ENCODE measurements at regions not wholly inside any gene's neighbourhood (a gene's known extent, or its start where the extent isn't known, plus 50 kb on each side); places are given as distances from the start of the nearest gene placed in this dataset.
A peak's percentile ranks its signal among the peaks of the same experiment; 100 is the strongest.

DNA sequence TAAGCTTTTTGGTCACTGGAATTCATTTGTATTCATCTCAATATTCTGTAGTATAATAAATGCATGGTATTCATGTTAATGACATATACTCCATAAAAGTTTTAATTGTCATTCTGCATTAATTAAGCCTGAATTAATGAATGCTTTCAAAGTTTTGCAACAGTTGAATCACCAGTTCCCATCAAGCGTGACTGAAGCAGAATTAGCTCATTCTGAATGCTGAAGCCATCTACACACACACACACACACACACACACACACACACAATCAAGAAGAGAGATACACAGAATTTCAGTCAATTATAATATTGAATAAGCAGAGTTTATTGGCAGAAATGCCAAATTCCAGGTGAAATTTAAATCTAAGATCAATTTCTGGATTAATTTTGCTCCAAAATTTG lies 252.1 kb upstream of the KCNMB2 start:
- no peak for DNase-seq
- intact Hi-C loops (cut with DNase I) = no loop called here
- WGBS, 3 donors = 97 to 100% (median 98%) methylated on average over 1 of the region's 1 CpG

GRCh38 chr3:178288074-178288473 lies 248.2 kb upstream of the KCNMB2 start:
- Histone ChIP-seq H3K4me3 (no peak overlapping the region), H3K4me1 (ENCODE audit: insufficient read depth) (no peaks in the 10 kb centered on the region), H3K9me3 (no peaks in the 10 kb centered on the region), H3K27me3 (no peaks in the 10 kb centered on the region), H3K27ac (no peak overlapping the region), H3K36me3 (no peaks in the 10 kb centered on the region)
- no peak for DNase-seq
- intact Hi-C loops (cut with DNase I) = no loop called here
- WGBS, 3 donors = 83 to 93% (median 91%) methylated on average over 5 of the region's 5 CpGs
- TF ChIP-seq, protein P1, sequence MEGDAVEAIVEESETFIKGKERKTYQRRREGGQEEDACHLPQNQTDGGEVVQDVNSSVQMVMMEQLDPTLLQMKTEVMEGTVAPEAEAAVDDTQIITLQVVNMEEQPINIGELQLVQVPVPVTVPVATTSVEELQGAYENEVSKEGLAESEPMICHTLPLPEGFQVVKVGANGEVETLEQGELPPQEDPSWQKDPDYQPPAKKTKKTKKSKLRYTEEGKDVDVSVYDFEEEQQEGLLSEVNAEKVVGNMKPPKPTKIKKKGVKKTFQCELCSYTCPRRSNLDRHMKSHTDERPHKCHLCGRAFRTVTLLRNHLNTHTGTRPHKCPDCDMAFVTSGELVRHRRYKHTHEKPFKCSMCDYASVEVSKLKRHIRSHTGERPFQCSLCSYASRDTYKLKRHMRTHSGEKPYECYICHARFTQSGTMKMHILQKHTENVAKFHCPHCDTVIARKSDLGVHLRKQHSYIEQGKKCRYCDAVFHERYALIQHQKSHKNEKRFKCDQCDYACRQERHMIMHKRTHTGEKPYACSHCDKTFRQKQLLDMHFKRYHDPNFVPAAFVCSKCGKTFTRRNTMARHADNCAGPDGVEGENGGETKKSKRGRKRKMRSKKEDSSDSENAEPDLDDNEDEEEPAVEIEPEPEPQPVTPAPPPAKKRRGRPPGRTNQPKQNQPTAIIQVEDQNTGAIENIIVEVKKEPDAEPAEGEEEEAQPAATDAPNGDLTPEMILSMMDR (IDR thresholded peaks at IDR 0.05) = no peak
- TF ChIP-seq POLR2A (IDR thresholded peaks at IDR 0.05) (no peak), EP300 (IDR thresholded peaks at IDR 0.05) (no peak)

More for the DNA sequence above, 252.1 kb upstream of the KCNMB2 start:
- no peak overlapping the region for H3K27ac ChIP-seq
- no peaks in the 10 kb centered on the region for H3K4me1 ChIP-seq (ENCODE audit: insufficient read depth)
- TF ChIP-seq, protein P1 (IDR thresholded peaks at IDR 0.05) = no peak
- TF ChIP-seq EP300 (IDR thresholded peaks at IDR 0.05) = no peak
- H3K9me3 ChIP-seq = no peaks in the 10 kb centered on the region
- no peak overlapping the region for H3K4me3 ChIP-seq
- no peaks in the 10 kb centered on the region for H3K36me3 ChIP-seq
- no peaks in the 10 kb centered on the region for H3K27me3 ChIP-seq

DNA sequence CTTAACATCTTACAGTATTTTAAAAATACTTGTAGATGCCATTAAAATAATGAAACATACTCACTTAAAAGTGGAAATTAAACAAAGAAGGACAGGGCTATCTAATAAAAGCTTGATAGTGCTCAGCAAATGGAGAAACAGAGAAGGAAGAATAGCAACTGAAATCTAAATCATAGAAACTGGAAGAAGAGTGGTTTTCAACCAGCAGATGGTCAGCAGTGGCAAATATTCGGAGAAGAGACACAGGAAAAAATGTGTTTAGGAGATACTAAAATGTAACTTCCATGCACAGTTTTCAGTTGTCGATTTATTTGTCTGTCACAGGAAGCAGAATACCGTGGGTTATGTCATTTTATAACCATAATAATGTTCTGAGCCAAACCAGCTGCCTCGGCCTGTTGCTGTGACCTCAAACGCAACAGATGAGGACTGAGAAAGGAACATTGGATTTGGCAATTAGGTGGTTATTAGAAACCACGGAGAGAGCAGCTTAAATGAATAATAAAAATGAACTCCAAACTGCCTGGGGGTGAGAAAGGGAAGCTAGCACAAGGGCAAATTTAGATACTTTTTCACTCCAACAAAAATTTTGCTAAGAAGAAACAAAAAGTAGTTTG lies 246.6 kb upstream of the KCNMB2 start:
- TF ChIP-seq EP300 (IDR thresholded peaks at IDR 0.05) (no peak), POLR2A (IDR thresholded peaks at IDR 0.05) (no peak)
- no peaks in the 10 kb centered on the region for H3K4me1 ChIP-seq (ENCODE audit: insufficient read depth)
- intact Hi-C loops (cut with DNase I) = no loop called here
- peak overlapping the region in 1 of 2 donors; percentile 42 for H3K27ac ChIP-seq
- H3K9me3 ChIP-seq = no peaks in the 10 kb centered on the region
- 6 to 13% (median 10%) methylated on average over 6 of the region's 6 CpGs for WGBS, 3 donors
- peak; percentile 17 to 52 (median 38) for DNase-seq
- H3K27me3 ChIP-seq = no peaks in the 10 kb centered on the region
- H3K36me3 ChIP-seq = no peaks in the 10 kb centered on the region
- no peak overlapping the region for H3K4me3 ChIP-seq

DNA sequence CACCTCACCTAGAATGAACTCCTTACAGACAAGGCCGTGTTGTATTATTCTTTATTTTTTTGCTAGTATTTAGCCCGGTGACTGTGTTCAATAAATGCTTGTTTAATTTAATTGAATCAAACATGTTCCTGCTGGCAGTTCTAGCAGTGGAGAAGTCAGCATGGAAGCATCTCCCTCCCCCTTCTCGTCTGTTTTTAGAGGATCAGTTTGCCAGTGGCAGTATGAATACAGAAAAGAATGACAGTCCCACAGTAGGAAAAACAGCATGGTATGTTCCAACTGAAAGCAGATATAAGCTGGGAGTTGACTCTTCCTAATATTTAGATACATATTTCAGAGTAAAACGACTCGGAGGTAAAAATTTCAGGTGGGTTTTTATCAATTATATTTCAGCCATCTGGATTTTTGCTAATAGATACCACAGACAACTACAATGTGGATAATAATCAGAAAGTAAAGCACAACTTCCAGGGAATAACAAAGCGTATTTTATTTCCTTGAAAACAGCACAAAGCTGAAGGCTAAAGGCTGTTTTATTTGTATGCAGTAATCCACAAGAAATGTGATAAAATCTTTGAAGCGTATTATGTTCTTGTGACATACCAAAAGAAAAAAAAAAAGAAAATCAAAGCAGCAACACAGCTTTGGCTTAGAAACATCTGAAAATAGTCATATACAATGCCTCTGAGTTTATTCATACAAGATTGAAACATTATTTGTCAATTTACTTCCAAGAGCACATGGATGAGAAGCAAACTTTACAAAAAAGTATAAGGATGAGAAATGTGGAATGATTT lies 244.5 kb upstream of the KCNMB2 start:
- Histone ChIP-seq H3K27ac (no peak overlapping the region), H3K27me3 (no peaks in the 10 kb centered on the region), H3K4me1 (ENCODE audit: insufficient read depth) (no peaks in the 10 kb centered on the region), H3K36me3 (no peaks in the 10 kb centered on the region), H3K4me3 (no peak overlapping the region), H3K9me3 (no peaks in the 10 kb centered on the region)
- intact Hi-C loops (cut with DNase I) = no loop called here
- WGBS, 3 donors = 57 to 73% (median 65%) methylated on average over 7 of the region's 7 CpGs
- TF ChIP-seq, protein P1 (IDR thresholded peaks at IDR 0.05) = no peak
- TF ChIP-seq EP300 (IDR thresholded peaks at IDR 0.05) = no peak
- TF ChIP-seq POLR2A (IDR thresholded peaks at IDR 0.05) = no peak
- no peak for DNase-seq

Measured in ovary (tissue), 7 donors.